ENCODE measurements at regions not wholly inside any gene's neighbourhood (a gene's known extent, or its start where the extent isn't known, plus 50 kb on each side); places are given as distances from the start of the nearest gene placed in this dataset.
"Not testable (repeated sequence)": the region's sequence is repeated elsewhere in the genome, so short reads cannot be mapped to it uniquely, and the experiment has no call there.

- no peak overlapping the region for H3K4me3 Mint-ChIP-seq
- no peaks in the 10 kb centered on the region for H3K27me3 Mint-ChIP-seq (ENCODE audit: low read depth)
- peaks cover 19% of the 10 kb centered on the region for H3K36me3 Mint-ChIP-seq (ENCODE audit: low read depth)
- TF ChIP-seq CTCF (conservative IDR thresholded peaks at IDR 0.05): peak; percentile 82
- H3K9me3 Mint-ChIP-seq: peaks cover 9% of the 10 kb centered on the region
- peaks cover 41% of the 10 kb centered on the region for H3K4me1 Mint-ChIP-seq
- no peak overlapping the region for H3K27ac Mint-ChIP-seq (ENCODE audit: unreplicated experiment)
- DNase-seq (ENCODE audit: low read depth, low spot score): no peak
Measured at GRCh38 chr3:181326637-181327223, 337.2 kb upstream of the DNAJC19 start.

GRCh38 chr3:181324516-181324915, 335.0 kb upstream of the DNAJC19 start:
- peaks cover 20% of the 10 kb centered on the region for H3K4me1 Mint-ChIP-seq
- not testable (repeated sequence) for H3K4me3 Mint-ChIP-seq; DNase-seq (ENCODE audit: low read depth, low spot score)

GRCh38 chr3:181318321-181318720, 328.8 kb upstream of the DNAJC19 start:
- Mint-ChIP-seq H3K36me3 (ENCODE audit: low read depth) (peaks cover 20% of the 10 kb centered on the region), H3K4me1 (peaks cover 22% of the 10 kb centered on the region), H3K4me3 (no peak overlapping the region), H3K27me3 (ENCODE audit: low read depth) (no peaks in the 10 kb centered on the region), H3K9me3 (peaks cover 16% of the 10 kb centered on the region), H3K27ac (ENCODE audit: unreplicated experiment) (peak overlapping the region; percentile 92)
- TF ChIP-seq CTCF (conservative IDR thresholded peaks at IDR 0.05): no peak
- DNase-seq (ENCODE audit: low read depth, low spot score): no peak

More at GRCh38 chr3:181324516-181324915, 335.0 kb upstream of the DNAJC19 start:
- not testable (repeated sequence) for H3K27ac Mint-ChIP-seq (ENCODE audit: unreplicated experiment); H3K27me3 Mint-ChIP-seq (ENCODE audit: low read depth)
- H3K9me3 Mint-ChIP-seq: peaks cover 16% of the 10 kb centered on the region
- H3K36me3 Mint-ChIP-seq (ENCODE audit: low read depth): peaks cover 26% of the 10 kb centered on the region

- no peak overlapping the region for H3K4me3 Mint-ChIP-seq
- no peak for DNase-seq (ENCODE audit: low read depth, low spot score)
- TF ChIP-seq CTCF (conservative IDR thresholded peaks at IDR 0.05): no peak
Measured at GRCh38 chr3:181317508-181317907, 328.0 kb upstream of the DNAJC19 start.

GRCh38 chr3:181316482-181316881, 326.9 kb upstream of the DNAJC19 start:
- DNase-seq (ENCODE audit: low read depth, low spot score): peak; percentile 15
- Mint-ChIP-seq H3K27ac (ENCODE audit: unreplicated experiment) (no peak overlapping the region), H3K9me3 (peaks cover 6% of the 10 kb centered on the region), H3K4me1 (peaks cover 24% of the 10 kb centered on the region), H3K4me3 (no peak overlapping the region), H3K27me3 (ENCODE audit: low read depth) (no peaks in the 10 kb centered on the region), H3K36me3 (ENCODE audit: low read depth) (peaks cover 5% of the 10 kb centered on the region)
- no peak for TF ChIP-seq CTCF (conservative IDR thresholded peaks at IDR 0.05)

More at GRCh38 chr3:181317508-181317907, 328.0 kb upstream of the DNAJC19 start:
- peaks cover 14% of the 10 kb centered on the region for H3K36me3 Mint-ChIP-seq (ENCODE audit: low read depth)
- no peaks in the 10 kb centered on the region for H3K27me3 Mint-ChIP-seq (ENCODE audit: low read depth)
- H3K4me1 Mint-ChIP-seq: peaks cover 24% of the 10 kb centered on the region
- H3K27ac Mint-ChIP-seq (ENCODE audit: unreplicated experiment): no peak overlapping the region
- H3K9me3 Mint-ChIP-seq: peaks cover 15% of the 10 kb centered on the region

GRCh38 chr3:181313335-181313734, 323.8 kb upstream of the DNAJC19 start:
- Mint-ChIP-seq H3K27ac (ENCODE audit: unreplicated experiment) (no peak overlapping the region), H3K4me1 (peaks cover 24% of the 10 kb centered on the region), H3K9me3 (no peaks in the 10 kb centered on the region), H3K27me3 (ENCODE audit: low read depth) (no peaks in the 10 kb centered on the region), H3K4me3 (no peak overlapping the region), H3K36me3 (ENCODE audit: low read depth) (no peaks in the 10 kb centered on the region)
- TF ChIP-seq CTCF (conservative IDR thresholded peaks at IDR 0.05): no peak
- no peak for DNase-seq (ENCODE audit: low read depth, low spot score)

Data from neural crest cell (in vitro differentiated cells).